Stimulated activated memory B cell treated with anti-CD40 and anti-IgM and Interleukin-4, amounts not matched to agents 10 μg/mL and 1 μg/mL and 100 μg/mL, for 72 hours (primary cell): ENCODE measurements at regions not wholly inside any gene's neighbourhood (a gene's known extent, or its start where the extent isn't known, plus 50 kb on each side); places are given as distances from the start of the nearest gene placed in this dataset.
"Not testable (repeated sequence)": the region's sequence is repeated elsewhere in the genome, so short reads cannot be mapped to it uniquely, and the experiment has no call there.

Experiments used
- ATAC-seq: fragments of 150-1000 bp; cut with Tn5 transposase; 2 replicates; pipeline ENCODE4 v1.10.0; 2021
- H3K27ac Mint-ChIP-seq: one replicate; pipeline ENCODE4 v1.8.0; 2022; ENCODE audit warnings: mild to moderate bottlenecking, mixed read lengths
- H3K27me3 Mint-ChIP-seq: one replicate; pipeline ENCODE4 v1.8.0; 2022; ENCODE audit warnings: mixed read lengths
- H3K36me3 Mint-ChIP-seq: one replicate; pipeline ENCODE4 v1.8.0; 2022; ENCODE audit warnings: mixed read lengths
- H3K4me1 Mint-ChIP-seq: one replicate; pipeline ENCODE4 v1.8.0; 2022; ENCODE audit warnings: mixed read lengths
- H3K4me3 Mint-ChIP-seq: one replicate; pipeline ENCODE4 v1.8.0; 2022; ENCODE audit warnings: mild to moderate bottlenecking, moderate library complexity, mixed read lengths
- H3K9me3 Mint-ChIP-seq: one replicate; pipeline ENCODE4 v1.8.0; 2022; ENCODE audit warnings: mixed read lengths

DNA sequence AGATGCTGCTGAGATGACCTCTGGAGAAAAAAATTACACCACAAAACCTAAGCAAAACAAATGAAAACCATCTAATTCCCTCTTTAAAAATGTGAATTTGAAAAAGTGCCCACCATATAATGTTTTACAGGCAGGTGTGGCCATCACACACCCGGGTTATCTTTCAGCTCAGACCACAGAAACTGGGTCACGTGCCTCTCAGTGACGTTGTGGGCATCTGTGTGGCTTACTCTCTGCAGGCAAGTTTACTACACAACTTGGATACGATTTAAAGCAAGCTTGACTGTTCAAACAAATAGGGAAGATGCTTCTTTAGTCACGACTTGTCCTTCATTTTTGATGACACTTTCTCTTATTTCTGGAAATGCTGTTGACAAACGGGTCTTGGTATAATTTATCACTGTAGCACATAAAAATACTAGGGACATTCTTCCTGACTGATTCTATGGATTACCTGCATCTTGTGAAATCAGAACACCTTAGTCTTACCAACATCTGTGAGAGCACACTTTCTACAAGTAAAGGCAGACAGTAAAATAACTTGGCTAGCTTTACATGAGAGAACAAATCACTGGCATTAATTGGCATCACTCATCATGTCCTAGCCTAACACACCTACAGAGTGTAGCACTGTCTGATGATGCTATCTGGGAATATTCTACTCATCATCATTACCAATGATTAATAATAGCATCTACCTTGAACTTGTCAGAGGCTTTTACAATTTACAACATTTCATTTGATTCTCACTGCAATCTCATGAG is 89.3 kb upstream of the EDEM3 start:
- Mint-ChIP-seq H3K27me3 (no peaks in the 10 kb centered on the region), H3K36me3 (no peaks in the 10 kb centered on the region), H3K9me3 (no peaks in the 10 kb centered on the region), H3K4me1 (peaks cover 9% of the 10 kb centered on the region), H3K27ac (peak overlapping the region; percentile 43), H3K4me3 (no peak overlapping the region)
- ATAC-seq, result peak; percentile 89

DNA sequence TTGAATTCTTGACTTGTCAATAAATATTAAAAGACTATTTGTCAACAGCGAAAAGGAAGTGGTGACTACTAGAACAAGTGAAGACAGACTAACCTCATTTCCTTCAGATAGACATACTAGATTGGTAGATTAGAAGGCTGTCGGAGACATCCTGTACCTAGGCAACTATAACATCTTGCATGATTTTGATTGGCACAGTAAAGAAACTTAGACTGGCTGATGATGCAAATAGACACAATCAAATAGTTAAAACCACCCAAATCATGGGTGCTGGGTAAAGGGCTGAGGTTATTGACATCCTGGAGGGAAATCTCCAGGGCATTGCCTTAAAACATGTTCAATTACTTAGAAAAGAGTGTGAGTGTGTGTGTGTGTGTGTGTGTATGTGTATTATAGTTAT is 85.9 kb upstream of the EDEM3 start:
- no peak overlapping the region for H3K4me3 Mint-ChIP-seq
- no peaks in the 10 kb centered on the region for H3K36me3 Mint-ChIP-seq
- no peak for ATAC-seq
- H3K27me3 Mint-ChIP-seq, result no peaks in the 10 kb centered on the region
- no peak overlapping the region for H3K27ac Mint-ChIP-seq
- H3K9me3 Mint-ChIP-seq, result no peaks in the 10 kb centered on the region
- H3K4me1 Mint-ChIP-seq, result peaks cover 20% of the 10 kb centered on the region

DNA sequence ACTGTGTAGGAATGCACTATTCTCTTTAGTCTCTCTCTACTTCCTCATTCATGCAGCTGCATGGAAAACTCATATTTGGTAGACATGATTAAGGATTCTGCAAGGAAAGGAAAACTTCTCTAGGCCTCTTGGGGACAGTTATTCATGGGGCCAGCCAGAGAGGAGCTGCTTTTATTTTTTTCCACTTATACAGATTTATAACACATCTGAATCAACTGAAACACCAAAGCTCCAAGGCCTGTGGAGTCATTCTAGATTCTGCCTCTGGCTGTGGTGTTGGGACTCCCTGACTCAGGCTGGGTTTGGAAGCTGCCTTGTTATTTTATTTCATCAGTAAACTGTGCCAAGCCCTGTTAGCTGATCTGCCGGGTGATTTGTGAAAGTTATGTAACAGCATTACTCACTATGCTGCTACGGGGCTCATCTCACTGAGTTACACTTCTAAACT is 83.9 kb upstream of the EDEM3 start:
- Mint-ChIP-seq H3K9me3 (peaks cover 4% of the 10 kb centered on the region), H3K27ac (no peak overlapping the region), H3K4me1 (peaks cover 12% of the 10 kb centered on the region), H3K36me3 (peaks cover 7% of the 10 kb centered on the region), H3K4me3 (no peak overlapping the region), H3K27me3 (no peaks in the 10 kb centered on the region)
- no peak for ATAC-seq

DNA sequence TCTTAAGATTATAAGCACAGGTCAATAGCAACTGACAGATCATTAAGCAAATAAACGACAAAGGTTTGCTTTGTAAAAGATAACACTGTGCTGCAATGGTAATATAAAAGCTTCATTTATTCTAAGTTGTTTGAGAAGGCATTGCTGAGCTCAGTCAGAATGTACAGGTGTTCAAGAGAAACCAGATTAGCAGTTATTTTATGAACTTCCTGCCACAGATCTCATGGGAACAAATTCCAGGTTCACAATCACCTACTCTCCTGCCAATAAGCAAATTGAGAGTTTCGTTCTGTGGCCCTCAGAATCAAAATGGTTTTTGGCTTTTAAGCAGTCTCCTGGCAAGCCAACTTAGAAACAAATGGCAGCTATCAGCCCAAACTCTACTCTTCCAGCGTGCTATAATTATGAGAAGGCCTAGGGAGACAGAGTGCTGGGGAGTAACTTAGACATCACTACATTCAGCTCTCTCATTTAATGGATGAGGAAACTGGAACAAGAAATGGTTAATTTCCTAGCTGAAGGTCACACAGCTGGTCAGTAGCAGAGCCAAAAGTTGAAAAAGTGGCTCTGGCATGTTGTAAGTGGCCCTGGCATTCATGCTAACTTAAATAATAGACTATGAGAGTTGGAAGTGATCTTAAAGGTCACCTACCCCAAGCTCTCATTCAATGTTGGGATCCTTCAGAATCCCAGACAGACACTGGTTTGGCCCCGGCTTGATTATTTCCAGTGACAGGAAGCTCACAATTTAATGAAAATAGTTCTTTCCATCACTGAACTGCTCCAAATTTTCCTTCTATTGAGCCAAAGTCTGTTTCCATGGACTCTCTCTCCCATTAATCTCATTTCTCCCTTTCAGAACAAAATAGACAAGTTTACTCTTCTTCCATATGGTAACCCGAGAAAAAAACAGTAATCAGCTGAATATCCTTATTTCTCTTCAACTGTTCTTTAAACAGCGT is 82.6 kb upstream of the EDEM3 start:
- no peak overlapping the region for H3K27ac Mint-ChIP-seq
- H3K4me3 Mint-ChIP-seq, result no peak overlapping the region
- H3K36me3 Mint-ChIP-seq, result peaks cover 8% of the 10 kb centered on the region
- H3K9me3 Mint-ChIP-seq, result peaks cover 4% of the 10 kb centered on the region
- ATAC-seq, result no peak
- H3K27me3 Mint-ChIP-seq, result no peaks in the 10 kb centered on the region
- peaks cover 11% of the 10 kb centered on the region for H3K4me1 Mint-ChIP-seq

DNA sequence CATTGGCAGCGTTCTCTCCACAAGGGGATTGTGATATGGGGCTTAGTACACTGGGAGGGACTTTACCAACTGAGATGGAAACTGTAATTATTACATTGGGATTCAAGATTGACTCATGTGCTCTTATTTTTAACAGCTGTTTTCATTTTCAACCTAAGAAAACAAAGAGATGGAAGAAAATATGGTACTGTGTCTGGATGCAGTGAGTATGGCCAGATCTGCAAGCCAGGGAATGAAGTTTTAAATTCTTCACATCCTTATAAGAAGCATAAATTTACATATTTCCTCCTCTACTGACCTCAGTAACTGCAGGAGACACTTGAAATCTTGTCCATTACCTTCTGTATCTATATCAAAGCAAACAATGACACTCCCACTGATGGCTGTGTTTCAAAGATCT is 81.5 kb upstream of the EDEM3 start:
- H3K36me3 Mint-ChIP-seq, result peaks cover 17% of the 10 kb centered on the region
- no peak overlapping the region for H3K27ac Mint-ChIP-seq
- no peak for ATAC-seq
- peaks cover 4% of the 10 kb centered on the region for H3K9me3 Mint-ChIP-seq
- peaks cover 11% of the 10 kb centered on the region for H3K4me1 Mint-ChIP-seq
- H3K27me3 Mint-ChIP-seq, result no peaks in the 10 kb centered on the region
- H3K4me3 Mint-ChIP-seq, result no peak overlapping the region

DNA sequence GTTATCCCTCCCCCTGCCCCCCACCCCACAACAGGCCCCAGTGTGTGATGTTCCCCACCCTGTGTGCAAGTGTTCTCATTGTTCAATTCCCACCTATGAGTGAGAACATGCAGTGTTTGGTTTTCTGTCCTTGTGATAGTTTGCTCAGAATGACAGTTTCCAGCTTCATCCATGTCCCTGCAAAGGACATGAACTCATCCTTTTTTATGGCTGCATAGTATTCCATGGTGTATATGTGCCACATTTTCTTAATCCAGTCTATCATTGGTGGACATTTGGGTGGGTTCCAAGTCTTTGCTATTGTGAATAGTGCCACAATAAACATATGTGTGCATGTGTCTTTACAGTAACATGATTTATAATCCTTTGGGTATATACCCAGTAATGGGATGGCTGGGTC is 79.3 kb upstream of the EDEM3 start:
- Mint-ChIP-seq H3K36me3 (peaks cover 28% of the 10 kb centered on the region), H3K4me1 (peaks cover 11% of the 10 kb centered on the region)
- not testable (repeated sequence) for H3K27me3 Mint-ChIP-seq, ATAC-seq, H3K4me3 Mint-ChIP-seq, H3K9me3 Mint-ChIP-seq, H3K27ac Mint-ChIP-seq

DNA sequence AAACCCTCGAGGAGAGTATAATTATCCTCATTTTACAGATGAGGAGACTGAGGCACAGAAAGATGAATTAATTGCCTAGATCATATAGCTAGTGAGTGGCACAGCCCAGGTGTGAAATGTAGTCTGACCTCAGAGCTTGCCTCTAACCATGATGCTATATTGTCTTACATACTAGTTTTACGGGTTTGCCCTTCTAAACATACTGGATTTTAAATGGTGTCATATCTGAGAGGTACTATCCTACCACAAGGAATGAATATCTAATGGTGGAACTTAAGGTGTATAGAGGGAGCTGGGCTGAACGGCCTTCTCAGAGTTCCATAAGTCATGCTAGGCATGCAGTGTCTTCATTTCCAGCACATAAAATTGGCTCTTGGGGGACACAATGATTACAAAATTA is 77.9 kb upstream of the EDEM3 start:
- no peak for ATAC-seq
- H3K9me3 Mint-ChIP-seq, result peaks cover 4% of the 10 kb centered on the region
- no peaks in the 10 kb centered on the region for H3K27me3 Mint-ChIP-seq
- H3K4me1 Mint-ChIP-seq, result peaks cover 2% of the 10 kb centered on the region
- no peak overlapping the region for H3K4me3 Mint-ChIP-seq
- no peak overlapping the region for H3K27ac Mint-ChIP-seq
- H3K36me3 Mint-ChIP-seq, result peaks cover 29% of the 10 kb centered on the region

DNA sequence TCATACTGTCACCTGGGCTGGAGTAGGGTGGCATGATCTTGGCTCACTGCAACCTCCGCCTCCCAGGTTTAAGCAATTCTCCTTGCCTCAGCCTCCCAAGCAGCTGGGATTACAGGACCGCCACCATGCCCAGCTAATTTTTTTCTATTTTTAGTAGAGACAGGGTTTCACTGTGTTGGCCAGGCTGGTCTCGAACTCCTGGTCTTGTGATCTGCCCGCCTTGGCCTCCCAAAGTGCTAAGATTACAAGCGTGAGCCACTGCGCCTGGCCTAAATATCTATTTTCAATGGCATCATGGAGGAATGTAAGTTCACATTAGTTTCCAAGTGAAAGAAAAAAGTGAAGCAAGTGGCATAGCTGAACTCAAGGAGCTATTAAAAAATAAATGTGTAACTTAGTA is 74.8 kb upstream of the EDEM3 start:
- H3K27me3 Mint-ChIP-seq, H3K4me3 Mint-ChIP-seq, ATAC-seq, H3K9me3 Mint-ChIP-seq, H3K27ac Mint-ChIP-seq: not testable (repeated sequence)
- H3K36me3 Mint-ChIP-seq, result peaks cover 23% of the 10 kb centered on the region
- peaks cover 25% of the 10 kb centered on the region for H3K4me1 Mint-ChIP-seq

DNA sequence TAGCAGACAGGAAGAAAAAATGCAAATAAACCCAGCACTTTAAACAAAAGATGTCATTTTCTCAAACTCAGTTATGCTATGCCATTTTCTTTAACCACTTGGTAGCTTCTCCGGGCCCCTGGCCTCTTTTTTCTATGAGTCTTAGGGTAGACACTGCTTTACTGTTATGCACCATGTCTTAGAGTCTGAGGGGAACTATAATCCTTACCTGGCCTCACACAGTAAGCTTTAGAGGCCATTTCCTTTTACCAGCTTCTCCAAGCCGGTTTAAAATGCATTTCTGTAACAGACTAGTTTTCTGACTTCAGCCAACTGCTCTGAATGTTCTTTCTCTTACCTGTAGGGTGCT is 73.7 kb upstream of the EDEM3 start:
- no peaks in the 10 kb centered on the region for H3K9me3 Mint-ChIP-seq
- peaks cover 37% of the 10 kb centered on the region for H3K4me1 Mint-ChIP-seq
- peaks cover 25% of the 10 kb centered on the region for H3K36me3 Mint-ChIP-seq
- ATAC-seq, result no peak
- no peak overlapping the region for H3K4me3 Mint-ChIP-seq
- H3K27me3 Mint-ChIP-seq, result no peaks in the 10 kb centered on the region
- no peak overlapping the region for H3K27ac Mint-ChIP-seq

DNA sequence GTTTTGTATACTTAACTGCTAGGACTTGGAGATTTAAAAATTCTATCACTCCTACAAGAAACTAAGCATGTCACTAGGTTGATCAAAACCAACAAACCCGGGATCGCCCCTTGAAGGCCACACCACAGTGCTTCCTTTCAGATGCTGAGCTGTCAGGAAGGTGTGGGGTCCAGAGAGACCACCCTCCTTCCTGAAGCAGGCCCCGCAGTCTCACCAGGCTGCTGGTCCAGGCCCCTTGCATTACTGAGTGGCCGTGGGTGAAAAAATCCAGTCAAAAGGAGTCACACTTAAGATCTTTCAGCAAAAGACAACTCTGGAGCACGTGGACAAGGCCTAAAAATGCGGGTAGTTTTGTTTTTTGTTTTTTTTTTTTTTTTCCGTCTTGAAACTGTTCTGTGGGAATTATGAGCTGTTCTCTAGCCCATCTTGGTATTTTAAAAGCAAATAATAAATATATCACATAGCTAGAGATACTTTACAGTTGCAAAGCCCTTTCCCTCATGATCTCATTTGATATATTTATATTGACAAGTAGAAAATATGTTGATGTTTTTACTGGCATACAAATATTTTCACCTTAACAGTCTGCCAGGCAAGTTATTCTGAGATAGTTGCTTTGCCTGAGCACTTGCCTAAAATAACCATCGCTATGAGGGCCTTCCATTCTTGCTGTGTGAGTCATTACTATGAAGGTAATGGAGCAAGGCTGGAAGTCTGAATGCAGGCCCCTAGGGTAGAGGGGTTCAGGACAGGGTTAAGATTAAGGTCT is 73.1 kb upstream of the EDEM3 start:
- H3K36me3 Mint-ChIP-seq, result peaks cover 30% of the 10 kb centered on the region
- no peaks in the 10 kb centered on the region for H3K9me3 Mint-ChIP-seq
- H3K4me3 Mint-ChIP-seq, result no peak overlapping the region
- H3K27me3 Mint-ChIP-seq, result no peaks in the 10 kb centered on the region
- peaks cover 39% of the 10 kb centered on the region for H3K4me1 Mint-ChIP-seq
- no peak for ATAC-seq
- H3K27ac Mint-ChIP-seq, result no peak overlapping the region

DNA sequence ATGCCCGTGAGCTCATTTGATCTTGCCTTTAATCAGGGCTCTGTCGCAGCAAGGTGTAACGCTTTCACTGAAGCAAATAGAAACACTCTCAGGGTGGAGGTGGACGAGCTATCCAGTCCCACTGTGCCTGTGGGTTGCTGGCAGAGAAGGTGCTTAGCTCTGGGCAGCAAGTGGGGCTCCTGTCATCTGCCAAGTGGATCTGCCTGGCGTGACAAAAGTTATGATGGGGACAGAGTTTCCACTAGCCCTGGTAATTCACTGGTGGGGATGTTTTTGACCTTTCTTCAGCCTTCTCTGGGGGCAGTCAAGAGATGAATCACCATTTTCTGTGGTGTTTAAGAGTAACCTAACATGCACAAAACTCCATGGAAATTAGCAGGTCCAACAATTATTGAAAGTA is 71.3 kb upstream of the EDEM3 start:
- Mint-ChIP-seq H3K4me3 (peak overlapping the region; percentile 24), H3K4me1 (peaks cover 39% of the 10 kb centered on the region), H3K9me3 (no peaks in the 10 kb centered on the region), H3K27me3 (no peaks in the 10 kb centered on the region), H3K36me3 (peaks cover 31% of the 10 kb centered on the region), H3K27ac (peak overlapping the region; percentile 83)
- peak; percentile 74 for ATAC-seq

DNA sequence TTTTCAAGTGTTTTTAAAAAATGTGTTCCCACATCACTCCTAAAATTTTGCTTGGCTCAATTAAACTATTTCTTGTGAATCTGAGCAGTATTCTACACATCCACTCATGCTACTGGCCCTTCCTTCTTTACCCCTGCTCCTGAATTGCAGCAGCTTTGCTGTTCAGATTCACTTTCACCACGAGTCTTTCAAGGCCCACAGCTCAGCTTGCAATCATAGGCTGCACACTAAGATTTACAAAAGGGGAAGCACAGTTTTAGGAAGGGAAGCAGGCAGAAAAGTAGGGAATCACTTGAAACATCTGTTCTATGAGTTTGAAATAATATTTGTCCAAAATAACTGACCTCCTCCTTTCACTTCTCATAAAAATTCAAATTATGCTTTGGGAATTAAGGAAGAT is 70.9 kb upstream of the EDEM3 start:
- Mint-ChIP-seq H3K9me3 (no peaks in the 10 kb centered on the region), H3K4me1 (peaks cover 39% of the 10 kb centered on the region), H3K27ac (peak overlapping the region; percentile 83), H3K27me3 (no peaks in the 10 kb centered on the region), H3K36me3 (peaks cover 35% of the 10 kb centered on the region), H3K4me3 (peak overlapping the region; percentile 24)
- peak; percentile 54 for ATAC-seq

DNA sequence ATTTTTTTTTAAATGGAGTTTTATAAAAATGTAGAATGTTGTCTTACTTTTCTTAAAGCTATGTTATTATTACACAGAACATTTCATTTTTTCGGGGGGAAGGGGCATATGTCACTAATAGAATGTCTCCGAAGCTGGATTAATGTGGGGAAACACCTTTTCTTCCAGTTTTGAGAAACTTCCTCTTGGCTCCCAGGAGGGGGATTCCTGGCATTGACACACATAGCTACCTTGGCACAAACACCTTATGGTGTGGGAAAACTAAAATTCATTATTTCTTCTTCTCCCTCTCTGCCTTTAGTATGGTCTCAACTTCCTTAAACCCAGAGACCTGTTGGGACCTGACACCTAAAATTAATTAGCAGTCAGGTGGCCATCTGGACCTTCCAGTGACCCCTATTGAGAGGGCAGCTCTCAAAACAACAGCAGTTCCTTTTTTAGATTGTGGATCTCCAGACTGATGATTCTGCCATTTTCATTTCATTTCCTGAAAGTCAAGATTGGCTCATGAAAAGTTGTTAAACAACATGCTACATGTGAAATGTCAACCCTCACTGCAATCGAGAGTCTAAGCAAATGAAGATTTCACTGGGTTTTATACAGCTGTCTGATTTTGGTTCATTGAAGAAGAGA is 70.1 kb upstream of the EDEM3 start:
- Mint-ChIP-seq H3K9me3 (no peaks in the 10 kb centered on the region), H3K36me3 (peaks cover 31% of the 10 kb centered on the region), H3K27ac (peak overlapping the region; percentile 83), H3K4me1 (peaks cover 39% of the 10 kb centered on the region), H3K27me3 (no peaks in the 10 kb centered on the region), H3K4me3 (no peak overlapping the region)
- ATAC-seq, result peak; percentile 56

DNA sequence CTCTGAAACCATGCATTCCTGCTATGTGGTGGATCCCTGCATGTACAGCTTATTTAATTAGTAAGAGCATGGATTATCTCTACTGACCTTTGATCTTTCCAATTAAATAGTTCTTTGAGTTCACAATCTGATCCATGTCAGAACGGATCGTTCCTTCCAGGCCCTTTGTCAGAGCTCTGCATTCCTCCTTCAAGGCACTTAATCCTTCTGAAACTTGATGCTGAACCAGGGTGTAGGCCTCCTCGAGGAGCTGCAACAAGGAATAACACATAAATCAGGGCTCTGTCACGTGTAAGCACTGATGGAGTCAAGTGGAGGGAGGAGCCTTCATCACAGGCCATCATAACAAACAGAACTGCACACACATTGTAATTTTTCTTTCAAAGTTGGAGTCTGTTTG is 68.4 kb upstream of the EDEM3 start:
- Mint-ChIP-seq H3K9me3 (no peaks in the 10 kb centered on the region), H3K27me3 (no peaks in the 10 kb centered on the region), H3K27ac (no peak overlapping the region), H3K36me3 (peaks cover 39% of the 10 kb centered on the region), H3K4me1 (peaks cover 39% of the 10 kb centered on the region), H3K4me3 (no peak overlapping the region)
- no peak for ATAC-seq

DNA sequence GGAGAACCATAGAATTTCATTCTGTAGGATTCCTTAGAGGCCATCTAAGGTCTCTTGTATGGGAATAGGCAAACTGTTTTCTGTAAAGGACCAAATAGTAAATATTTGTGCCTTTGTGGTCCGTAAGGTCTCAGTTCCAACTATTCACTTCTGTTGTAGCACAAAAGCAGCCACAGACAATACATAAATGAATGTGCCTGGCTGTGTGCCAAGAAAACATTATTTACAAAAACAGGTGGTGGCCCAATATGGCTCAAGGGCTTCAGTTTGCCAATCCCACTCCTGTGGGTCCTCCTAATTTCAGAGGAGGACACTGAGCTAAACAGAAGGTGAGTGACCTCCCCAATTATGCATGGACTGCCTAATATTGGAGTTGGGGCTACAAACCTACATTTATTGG is 67.6 kb upstream of the EDEM3 start:
- Mint-ChIP-seq H3K27me3 (no peaks in the 10 kb centered on the region), H3K4me1 (peaks cover 39% of the 10 kb centered on the region), H3K4me3 (no peak overlapping the region), H3K36me3 (peaks cover 46% of the 10 kb centered on the region), H3K9me3 (no peaks in the 10 kb centered on the region), H3K27ac (no peak overlapping the region)
- ATAC-seq, result no peak
